ENCODE measurements at regions not wholly inside any gene's neighbourhood (a gene's known extent, or its start where the extent isn't known, plus 50 kb on each side); places are given as distances from the start of the nearest gene placed in this dataset.

DNA sequence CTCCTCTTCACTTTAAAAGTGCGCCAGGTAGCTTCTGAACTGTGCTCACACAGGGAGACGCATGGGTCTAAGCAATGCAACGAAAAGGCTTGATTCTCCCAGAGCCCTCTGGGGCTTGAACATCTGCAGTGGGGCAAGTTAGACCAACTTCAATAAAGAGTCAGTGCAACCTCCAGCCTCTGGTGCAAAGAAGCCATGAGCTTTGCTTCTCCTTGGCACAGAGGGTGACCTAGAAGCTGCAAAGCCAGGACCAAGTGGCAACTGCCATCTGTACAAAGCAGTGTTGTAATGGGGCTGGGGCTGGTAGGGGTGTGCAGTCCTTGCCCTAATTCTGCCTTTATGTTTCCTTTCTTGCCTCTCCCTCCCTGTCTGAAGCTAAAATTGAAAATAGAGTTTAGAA is 219.0 kb upstream of the CD96 start:
- H3K9me3 ChIP-seq (ENCODE audit: control insufficient read depth, low read depth, low read length) = no peaks in the 10 kb centered on the region
- H2AFZ ChIP-seq (ENCODE audit: control insufficient read depth, low read length) = no peak overlapping the region
- no peaks in the 10 kb centered on the region for H3K79me2 ChIP-seq (ENCODE audit: control insufficient read depth, insufficient read depth, low read length)
- H3K4me2 ChIP-seq (ENCODE audit: control insufficient read depth, extremely low read depth, insufficient read depth, low read depth, low read length) = no peak overlapping the region
- H3K4me3 ChIP-seq (ENCODE audit: control insufficient read depth in 2 of 3, extremely low read depth in 1 of 3, insufficient read depth in 2 of 3, low read depth in 1 of 3, low read length in 3 of 3) = no peak overlapping the region
- no peaks in the 10 kb centered on the region for H3K27me3 ChIP-seq (ENCODE audit: control insufficient read depth, extremely low read depth, insufficient read depth, low read length)
- H3K4me1 ChIP-seq (ENCODE audit: control insufficient read depth, extremely low read depth, insufficient read depth, low read length) = no peaks in the 10 kb centered on the region
- DNase-seq (ENCODE audit: low read depth, low spot score) (no peak), FAIRE-seq (no peak)
- no peaks in the 10 kb centered on the region for H3K9me1 ChIP-seq (ENCODE audit: control insufficient read depth, extremely low read depth, insufficient read depth, low read length)
- H3K9ac ChIP-seq (ENCODE audit: control insufficient read depth, extremely low read depth, insufficient read depth, low read length) = no peak overlapping the region
- dilution Hi-C loops (cut with MboI; ENCODE audit: extremely low pct_ligation_motif_present, low sequenced_read_pairs) = no loop called here
- H4K20me1 ChIP-seq (ENCODE audit: control insufficient read depth, extremely low read depth, insufficient read depth, low read length) = no peaks in the 10 kb centered on the region
- no peak overlapping the region for H3K27ac ChIP-seq (ENCODE audit: control insufficient read depth, insufficient read depth, low read length)
- no peak for TF ChIP-seq CTCF (optimal IDR thresholded peaks at IDR 0.05 in 1 of 3, IDR thresholded peaks at IDR 0.05 in 1 of 3, conservative IDR thresholded peaks at IDR 0.05 in 1 of 3; ENCODE audit: extremely low read depth in 1 of 3, insufficient read depth in 2 of 3, low read length in 3 of 3)
- no peak for TF ChIP-seq EZH2 (IDR thresholded peaks at IDR 0.05; ENCODE audit: low read length)
- H3K36me3 ChIP-seq (ENCODE audit: control insufficient read depth in 2 of 2, extremely low read depth in 1 of 2, insufficient read depth in 2 of 2, low read length in 2 of 2) = no peaks in the 10 kb centered on the region

DNA sequence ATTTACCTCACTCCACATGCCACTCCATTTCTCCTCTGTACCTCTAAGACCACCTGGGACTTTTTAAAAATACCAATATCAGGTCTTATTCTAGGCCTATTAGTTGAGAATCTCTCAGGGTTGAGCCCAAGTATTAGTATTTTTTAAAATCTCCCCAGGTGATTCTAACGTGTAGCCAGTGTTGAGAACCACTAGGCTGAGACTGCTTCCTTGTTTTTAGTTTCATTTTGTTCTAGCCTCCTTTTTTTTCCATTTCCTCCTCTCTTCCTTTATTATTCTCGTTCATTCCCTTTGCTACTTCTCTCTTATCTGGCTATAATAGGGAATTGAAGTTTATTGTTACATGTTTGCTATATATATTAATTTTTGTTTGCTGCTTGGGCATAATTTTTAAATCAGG is 217.8 kb upstream of the CD96 start:
- DNase-seq (ENCODE audit: low read depth, low spot score) = no peak
- FAIRE-seq = no peak
- Histone ChIP-seq H3K27ac (ENCODE audit: control insufficient read depth, insufficient read depth, low read length) (no peak overlapping the region), H3K4me3 (ENCODE audit: control insufficient read depth in 2 of 3, extremely low read depth in 1 of 3, insufficient read depth in 2 of 3, low read depth in 1 of 3, low read length in 3 of 3) (no peak overlapping the region), H3K36me3 (ENCODE audit: control insufficient read depth in 2 of 2, extremely low read depth in 1 of 2, insufficient read depth in 2 of 2, low read length in 2 of 2) (no peaks in the 10 kb centered on the region), H2AFZ (ENCODE audit: control insufficient read depth, low read length) (no peak overlapping the region), H3K27me3 (ENCODE audit: control insufficient read depth, extremely low read depth, insufficient read depth, low read length) (no peaks in the 10 kb centered on the region), H3K79me2 (ENCODE audit: control insufficient read depth, insufficient read depth, low read length) (no peaks in the 10 kb centered on the region), H3K9me1 (ENCODE audit: control insufficient read depth, extremely low read depth, insufficient read depth, low read length) (no peaks in the 10 kb centered on the region), H4K20me1 (ENCODE audit: control insufficient read depth, extremely low read depth, insufficient read depth, low read length) (no peaks in the 10 kb centered on the region), H3K4me2 (ENCODE audit: control insufficient read depth, extremely low read depth, insufficient read depth, low read depth, low read length) (no peak overlapping the region), H3K9ac (ENCODE audit: control insufficient read depth, extremely low read depth, insufficient read depth, low read length) (no peak overlapping the region), H3K4me1 (ENCODE audit: control insufficient read depth, extremely low read depth, insufficient read depth, low read length) (no peaks in the 10 kb centered on the region), H3K9me3 (ENCODE audit: control insufficient read depth, low read depth, low read length) (no peaks in the 10 kb centered on the region)
- dilution Hi-C loops (cut with MboI; ENCODE audit: extremely low pct_ligation_motif_present, low sequenced_read_pairs) = no loop called here
- no peak for TF ChIP-seq EZH2 (IDR thresholded peaks at IDR 0.05; ENCODE audit: low read length)
- TF ChIP-seq CTCF (optimal IDR thresholded peaks at IDR 0.05 in 1 of 3, IDR thresholded peaks at IDR 0.05 in 1 of 3, conservative IDR thresholded peaks at IDR 0.05 in 1 of 3; ENCODE audit: extremely low read depth in 1 of 3, insufficient read depth in 2 of 3, low read length in 3 of 3) = no peak
